Activated CD4-positive, alpha-beta memory T cell treated with anti-CD3 and anti-CD28 coated beads for 36 hours (primary cell): ENCODE measurements at regions not wholly inside any gene's neighbourhood (a gene's known extent, or its start where the extent isn't known, plus 50 kb on each side); places are given as distances from the start of the nearest gene placed in this dataset.

Experiments
- CTCF ChIA-PET: fragments of 350-600 bp; sonication (Branson Sonifier 250); formaldehyde crosslinking; loops from one replicate; lab custom pipeline; 2021; ENCODE audit warnings: antibody characterized with exemption, inconsistent platforms; lab: Charles Lee
- POLR2A ChIA-PET: fragments of 350-600 bp; sonication (Branson Sonifier 250); formaldehyde crosslinking; loops from one replicate; lab custom pipeline; 2021; ENCODE audit warnings: antibody characterized with exemption; lab: Charles Lee
- DNase-seq: peaks from one replicate; pipeline ENCODE4 v3.0.0-alpha.2; 2020
- H3K27ac Mint-ChIP-seq: one replicate; pipeline ENCODE4 v1.8.0; 2021; ENCODE audit warnings: mixed read lengths
- H3K27me3 Mint-ChIP-seq: one replicate; pipeline ENCODE4 v1.8.0; 2021; ENCODE audit warnings: mixed read lengths
- H3K36me3 Mint-ChIP-seq: one replicate; pipeline ENCODE4 v1.8.0; 2021; ENCODE audit warnings: mixed read lengths
- H3K4me1 Mint-ChIP-seq: one replicate; pipeline ENCODE4 v1.8.0; 2021; ENCODE audit warnings: low read depth, mixed read lengths
- H3K4me3 Mint-ChIP-seq: one replicate; pipeline ENCODE4 v1.8.0; 2021; ENCODE audit warnings: mild to moderate bottlenecking, mixed read lengths
- H3K9me3 Mint-ChIP-seq: one replicate; pipeline ENCODE4 v1.8.0; 2021; ENCODE audit warnings: mixed read lengths
- intact Hi-C: fragments of 100-400 bp; cut with micrococcal nuclease; formaldehyde crosslinking; loops from one replicate; pipeline ENCODE4 v1.15.1; 2023

DNA sequence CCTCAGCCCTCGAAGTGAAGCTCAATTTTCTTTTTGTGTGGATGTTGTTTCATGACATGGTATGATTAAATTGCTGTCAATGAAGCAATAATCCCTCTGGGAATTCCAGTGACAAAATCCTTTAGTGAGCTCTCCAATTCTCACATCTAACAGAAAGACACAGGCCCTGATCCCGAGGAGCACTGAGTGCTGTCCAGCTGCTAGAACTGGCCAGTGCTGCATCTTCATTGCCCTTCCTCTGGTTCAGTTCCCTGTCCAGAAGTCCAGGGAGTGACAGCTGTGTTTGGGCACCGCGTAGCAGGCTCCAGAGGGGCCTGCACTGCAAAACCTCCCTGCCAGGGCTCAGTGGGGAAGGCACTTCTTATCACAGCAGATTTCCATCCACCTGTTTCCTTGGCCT, 516.8 kb upstream of the ATP11B start:
- intact Hi-C loops, result no loop called here
- ChIA-PET POLR2A (no interaction called here), CTCF (no interaction called here)
- Mint-ChIP-seq H3K9me3 (no peaks in the 10 kb centered on the region), H3K4me3 (no peak overlapping the region), H3K27me3 (no peaks in the 10 kb centered on the region), H3K4me1 (no peaks in the 10 kb centered on the region), H3K27ac (no peak overlapping the region), H3K36me3 (no peaks in the 10 kb centered on the region)
- no peak for DNase-seq

GRCh38 chr3:182284793-182285192, 508.5 kb upstream of the ATP11B start:
- no peaks in the 10 kb centered on the region for H3K4me1 Mint-ChIP-seq
- no peak for DNase-seq
- ChIA-PET CTCF (no interaction called here), POLR2A (no interaction called here)
- no peak overlapping the region for H3K27ac Mint-ChIP-seq
- intact Hi-C loops, result no loop called here
- no peak overlapping the region for H3K4me3 Mint-ChIP-seq
- no peaks in the 10 kb centered on the region for H3K27me3 Mint-ChIP-seq
- H3K36me3 Mint-ChIP-seq, result no peaks in the 10 kb centered on the region
- no peaks in the 10 kb centered on the region for H3K9me3 Mint-ChIP-seq

GRCh38 chr3:182292591-182292990, 500.7 kb upstream of the ATP11B start:
- H3K27me3 Mint-ChIP-seq, result no peaks in the 10 kb centered on the region
- H3K36me3 Mint-ChIP-seq, result no peaks in the 10 kb centered on the region
- DNase-seq, result no peak
- ChIA-PET POLR2A (no interaction called here), CTCF (interaction anchor here (0.8 kb wide), 1 partner anchor 9 kb away, joined by 3 read pairs; no protein-coding TSS in a partner anchor)
- H3K4me1 Mint-ChIP-seq, result no peaks in the 10 kb centered on the region
- H3K9me3 Mint-ChIP-seq, result no peaks in the 10 kb centered on the region
- intact Hi-C loops, result no loop called here
- no peak overlapping the region for H3K27ac Mint-ChIP-seq
- no peak overlapping the region for H3K4me3 Mint-ChIP-seq

- Mint-ChIP-seq H3K36me3 (no peaks in the 10 kb centered on the region), H3K27ac (no peak overlapping the region), H3K9me3 (no peaks in the 10 kb centered on the region), H3K27me3 (no peaks in the 10 kb centered on the region), H3K4me1 (no peaks in the 10 kb centered on the region), H3K4me3 (no peak overlapping the region)
- CTCF ChIA-PET, result no interaction called here
- no peak for DNase-seq
- intact Hi-C loops, result no loop called here
- POLR2A ChIA-PET, result no interaction called here
These were observed 499.0 kb upstream of the ATP11B start for GRCh38 chr3:182294256-182294655.

DNA sequence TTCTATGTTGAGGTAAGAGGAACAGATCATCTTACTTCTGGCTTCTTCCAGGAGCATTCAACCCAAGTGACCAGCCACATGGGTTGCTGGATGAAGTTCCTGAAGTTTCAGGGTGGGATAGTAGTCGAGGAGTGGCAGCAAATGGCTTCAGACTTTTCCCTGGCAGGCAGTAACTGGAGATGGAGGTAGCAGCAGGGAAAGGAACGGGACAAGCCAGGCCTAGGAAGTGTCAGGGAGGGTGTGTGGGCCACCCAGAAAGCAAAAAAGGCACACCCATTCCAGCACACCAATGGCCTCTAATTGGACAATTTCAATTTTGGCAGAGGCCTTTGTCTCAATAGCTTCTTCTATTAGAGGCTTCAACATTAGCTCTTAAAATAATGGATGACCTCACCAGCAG, 498.6 kb upstream of the ATP11B start:
- Mint-ChIP-seq H3K4me1 (no peaks in the 10 kb centered on the region), H3K27me3 (no peaks in the 10 kb centered on the region), H3K9me3 (no peaks in the 10 kb centered on the region), H3K27ac (no peak overlapping the region), H3K4me3 (no peak overlapping the region), H3K36me3 (no peaks in the 10 kb centered on the region)
- intact Hi-C loops, result no loop called here
- DNase-seq, result no peak
- POLR2A ChIA-PET, result no interaction called here
- CTCF ChIA-PET, result no interaction called here

GRCh38 chr3:182300266-182300665, 493.0 kb upstream of the ATP11B start:
- ChIA-PET CTCF (no interaction called here), POLR2A (no interaction called here)
- H3K27ac Mint-ChIP-seq, result no peak overlapping the region
- H3K36me3 Mint-ChIP-seq, result no peaks in the 10 kb centered on the region
- H3K4me1 Mint-ChIP-seq, result no peaks in the 10 kb centered on the region
- H3K27me3 Mint-ChIP-seq, result no peaks in the 10 kb centered on the region
- no peaks in the 10 kb centered on the region for H3K9me3 Mint-ChIP-seq
- H3K4me3 Mint-ChIP-seq, result no peak overlapping the region
- no peak for DNase-seq
- intact Hi-C loops, result no loop called here

DNA sequence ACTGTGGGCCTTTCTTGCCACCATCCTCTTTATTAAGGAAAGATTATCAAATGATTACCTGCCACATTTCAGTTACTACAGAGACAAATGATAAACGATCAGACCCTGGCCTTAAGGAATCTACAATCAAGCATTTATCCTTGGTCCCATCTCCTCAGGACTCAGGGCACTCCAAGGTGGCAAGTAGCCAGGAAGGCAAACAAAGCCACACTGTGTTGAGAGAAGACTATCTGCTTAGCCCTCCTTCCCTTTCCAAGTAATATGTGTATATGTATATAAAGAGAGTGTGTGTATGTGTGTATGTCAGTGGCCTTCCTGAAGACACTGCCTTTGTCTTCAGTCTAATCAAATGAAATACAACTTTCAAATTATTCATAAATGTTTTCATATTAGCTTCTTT, 490.1 kb upstream of the ATP11B start:
- DNase-seq, result no peak
- CTCF ChIA-PET, result no interaction called here
- intact Hi-C loops, result no loop called here
- H3K9me3 Mint-ChIP-seq, result no peaks in the 10 kb centered on the region
- H3K4me3 Mint-ChIP-seq, result no peak overlapping the region
- no peaks in the 10 kb centered on the region for H3K4me1 Mint-ChIP-seq
- no peaks in the 10 kb centered on the region for H3K36me3 Mint-ChIP-seq
- H3K27me3 Mint-ChIP-seq, result no peaks in the 10 kb centered on the region
- POLR2A ChIA-PET, result no interaction called here
- H3K27ac Mint-ChIP-seq, result no peak overlapping the region

DNA sequence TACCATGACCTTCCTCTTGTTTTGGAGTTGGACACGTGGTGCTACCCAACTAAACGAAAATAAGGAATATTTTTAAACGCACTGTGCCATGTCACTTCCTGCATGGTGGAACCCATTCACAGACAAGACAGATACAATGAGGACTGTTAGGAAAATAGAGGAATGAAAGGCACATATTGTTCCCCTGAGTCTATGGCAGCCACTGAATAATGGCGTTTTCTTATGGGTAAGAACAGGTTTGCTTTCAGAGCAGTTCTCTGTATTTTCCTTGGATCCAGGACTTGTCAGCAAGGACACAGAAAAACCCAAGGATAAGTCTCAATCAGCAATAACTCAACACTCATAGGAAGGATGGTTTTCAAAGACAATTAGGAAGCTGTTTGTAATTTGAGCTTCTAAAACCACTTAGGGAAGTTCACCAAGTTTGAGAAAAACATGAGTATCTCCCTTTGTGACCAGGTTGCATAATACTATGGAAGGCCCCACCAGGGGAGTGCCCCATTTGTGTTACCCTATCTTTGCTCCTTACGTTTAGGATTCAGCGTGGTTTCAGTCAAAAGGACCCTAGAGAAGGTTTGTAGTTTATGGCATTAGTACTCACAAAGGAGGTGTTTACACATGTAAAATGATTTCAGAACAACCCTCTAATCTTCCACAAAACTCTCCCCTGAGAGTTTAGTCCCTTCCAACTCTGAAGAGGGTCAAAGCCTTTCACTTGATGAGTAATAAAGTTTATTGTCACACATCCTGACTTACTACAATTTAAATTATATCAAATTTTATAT, 487.2 kb upstream of the ATP11B start:
- DNase-seq, result no peak
- CTCF ChIA-PET, result no interaction called here
- H3K4me3 Mint-ChIP-seq, result no peak overlapping the region
- no peaks in the 10 kb centered on the region for H3K27me3 Mint-ChIP-seq
- H3K27ac Mint-ChIP-seq, result no peak overlapping the region
- peaks cover 1% of the 10 kb centered on the region for H3K9me3 Mint-ChIP-seq
- no peaks in the 10 kb centered on the region for H3K36me3 Mint-ChIP-seq
- no peaks in the 10 kb centered on the region for H3K4me1 Mint-ChIP-seq
- POLR2A ChIA-PET, result no interaction called here
- intact Hi-C loops, result no loop called here

GRCh38 chr3:182308328-182308727, 485.0 kb upstream of the ATP11B start:
- no peak overlapping the region for H3K4me3 Mint-ChIP-seq
- ChIA-PET CTCF (no interaction called here), POLR2A (interaction anchor here (0.5 kb wide), 1 partner anchor 766 kb away, joined by 3 read pairs; no protein-coding TSS in a partner anchor)
- no peak for DNase-seq
- intact Hi-C loops, result no loop called here
- H3K27ac Mint-ChIP-seq, result no peak overlapping the region
- H3K27me3 Mint-ChIP-seq, result no peaks in the 10 kb centered on the region
- no peaks in the 10 kb centered on the region for H3K4me1 Mint-ChIP-seq
- no peaks in the 10 kb centered on the region for H3K36me3 Mint-ChIP-seq
- peaks cover 4% of the 10 kb centered on the region for H3K9me3 Mint-ChIP-seq

- Mint-ChIP-seq H3K4me3 (no peak overlapping the region), H3K27ac (no peak overlapping the region), H3K27me3 (no peaks in the 10 kb centered on the region), H3K4me1 (no peaks in the 10 kb centered on the region), H3K9me3 (peaks cover 5% of the 10 kb centered on the region), H3K36me3 (no peaks in the 10 kb centered on the region)
- intact Hi-C loops, result no loop called here
- ChIA-PET CTCF (no interaction called here), POLR2A (no interaction called here)
- DNase-seq, result no peak
These were observed 484.2 kb upstream of the ATP11B start for GRCh38 chr3:182309120-182309519.

DNA sequence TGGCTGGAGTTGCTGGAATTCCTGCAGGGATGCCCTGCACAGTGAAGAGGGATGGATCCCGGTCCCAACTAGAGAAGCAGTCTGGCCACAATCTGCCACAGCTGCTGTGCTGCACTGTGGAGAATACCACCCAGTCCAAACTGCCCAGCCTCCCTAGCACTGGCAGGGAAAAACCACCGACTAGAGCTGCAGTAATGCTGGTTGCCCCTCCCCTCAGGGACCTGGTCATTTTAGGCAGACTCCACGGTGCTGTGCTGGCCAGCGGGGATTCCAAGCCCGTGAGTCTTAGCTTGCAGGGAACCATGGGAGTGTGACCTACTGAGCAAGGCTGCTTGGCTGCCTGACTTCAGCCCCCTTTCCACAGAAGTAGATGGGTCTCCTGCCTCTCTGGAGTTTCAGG, 478.0 kb upstream of the ATP11B start:
- Mint-ChIP-seq H3K9me3 (peaks cover 30% of the 10 kb centered on the region), H3K27ac (no peak overlapping the region), H3K27me3 (no peaks in the 10 kb centered on the region), H3K4me1 (no peaks in the 10 kb centered on the region), H3K4me3 (no peak overlapping the region), H3K36me3 (no peaks in the 10 kb centered on the region)
- DNase-seq, result no peak
- intact Hi-C loops, result no loop called here
- CTCF ChIA-PET, result no interaction called here
- POLR2A ChIA-PET, result no interaction called here

GRCh38 chr3:182323126-182323700, 470.1 kb upstream of the ATP11B start:
- Mint-ChIP-seq H3K27me3 (no peaks in the 10 kb centered on the region), H3K36me3 (no peaks in the 10 kb centered on the region), H3K4me1 (no peaks in the 10 kb centered on the region), H3K4me3 (no peak overlapping the region), H3K27ac (no peak overlapping the region), H3K9me3 (peaks cover 14% of the 10 kb centered on the region)
- CTCF ChIA-PET, result no interaction called here
- POLR2A ChIA-PET, result no interaction called here
- DNase-seq, result no peak
- intact Hi-C loops, result no loop called here

GRCh38 chr3:182323898-182324297, 469.4 kb upstream of the ATP11B start:
- Mint-ChIP-seq H3K27me3 (no peaks in the 10 kb centered on the region), H3K4me1 (no peaks in the 10 kb centered on the region), H3K36me3 (no peaks in the 10 kb centered on the region), H3K27ac (no peak overlapping the region), H3K9me3 (peaks cover 12% of the 10 kb centered on the region), H3K4me3 (no peak overlapping the region)
- ChIA-PET CTCF (no interaction called here), POLR2A (no interaction called here)
- intact Hi-C loops, result no loop called here
- DNase-seq, result no peak
